Left ventricle myocardium inferior (tissue), 1 donor: ENCODE measurements at regions not wholly inside any gene's neighbourhood (a gene's known extent, or its start where the extent isn't known, plus 50 kb on each side); places are given as distances from the start of the nearest gene placed in this dataset.

Experiments
- DNase-seq: peaks from one replicate; pipeline ENCODE4 v3.0.0-alpha.2; 2020
- H3K27ac ChIP-seq: fragments of 200-600 bp; replicated peaks from 2 replicates; pipeline ENCODE4 v1.8.0; 2021
- H3K27me3 ChIP-seq: fragments of 200-600 bp; 2 replicates; pipeline ENCODE4 v1.8.0; 2021; ENCODE audit warnings: low read depth
- H3K36me3 ChIP-seq: fragments of 200-600 bp; 2 replicates; pipeline ENCODE4 v1.8.0; 2021
- H3K4me1 ChIP-seq: fragments of 200-600 bp; 2 replicates; pipeline ENCODE4 v1.8.0; 2021
- H3K4me3 ChIP-seq: fragments of 200-600 bp; 2 replicates; pipeline ENCODE4 v1.8.0; 2021; ENCODE audit warnings: mild to moderate bottlenecking, moderate library complexity
- H3K9me3 ChIP-seq: fragments of 200-600 bp; replicated peaks from 2 replicates; pipeline ENCODE4 v1.8.0; 2021
- intact Hi-C: fragments of 100-400 bp; cut with micrococcal nuclease; formaldehyde crosslinking; loops from one replicate; pipeline ENCODE4 v1.11.0; 2022
- TF ChIP-seq, protein P1 (sequence below): fragments of 200-600 bp; IDR thresholded peaks from 2 replicates; pipeline ENCODE4 v1.8.0; 2021; ENCODE audit warnings: antibody characterized with exemption, mild to moderate bottlenecking, borderline replicate concordance
- donor health status: DM: no; HTN: yes; CAD: no; lungs with severe emphysema.

DNA sequence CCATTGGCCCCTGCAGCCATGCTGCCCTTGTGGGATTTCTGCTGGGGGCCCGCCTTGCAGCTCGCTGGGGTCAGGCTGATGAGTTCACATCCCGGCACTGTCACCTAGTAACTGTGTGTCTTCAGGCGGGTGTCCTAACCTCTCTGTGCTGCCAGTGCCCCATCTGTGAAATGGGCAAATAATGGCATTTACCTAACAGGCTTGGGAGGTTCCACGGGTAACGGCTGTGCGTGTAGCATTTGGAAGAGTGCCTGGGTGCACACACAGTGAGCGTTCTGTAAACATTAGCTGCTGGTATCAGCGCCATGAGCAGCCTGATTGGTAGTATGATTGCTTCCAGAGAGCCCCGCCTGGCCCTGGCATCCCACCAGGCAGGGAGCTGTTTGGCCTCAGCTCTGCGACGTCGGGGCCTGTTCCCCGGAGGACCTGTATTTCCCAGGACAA lies 167.3 kb upstream of the GSE1 start:
- H3K9me3 ChIP-seq = no peaks in the 10 kb centered on the region
- H3K4me3 ChIP-seq = no peak overlapping the region
- no peaks in the 10 kb centered on the region for H3K36me3 ChIP-seq
- intact Hi-C loops = no loop called here
- peaks cover 11% of the 10 kb centered on the region for H3K4me1 ChIP-seq
- H3K27ac ChIP-seq = no peak overlapping the region
- DNase-seq = no peak
- TF ChIP-seq, protein P1, sequence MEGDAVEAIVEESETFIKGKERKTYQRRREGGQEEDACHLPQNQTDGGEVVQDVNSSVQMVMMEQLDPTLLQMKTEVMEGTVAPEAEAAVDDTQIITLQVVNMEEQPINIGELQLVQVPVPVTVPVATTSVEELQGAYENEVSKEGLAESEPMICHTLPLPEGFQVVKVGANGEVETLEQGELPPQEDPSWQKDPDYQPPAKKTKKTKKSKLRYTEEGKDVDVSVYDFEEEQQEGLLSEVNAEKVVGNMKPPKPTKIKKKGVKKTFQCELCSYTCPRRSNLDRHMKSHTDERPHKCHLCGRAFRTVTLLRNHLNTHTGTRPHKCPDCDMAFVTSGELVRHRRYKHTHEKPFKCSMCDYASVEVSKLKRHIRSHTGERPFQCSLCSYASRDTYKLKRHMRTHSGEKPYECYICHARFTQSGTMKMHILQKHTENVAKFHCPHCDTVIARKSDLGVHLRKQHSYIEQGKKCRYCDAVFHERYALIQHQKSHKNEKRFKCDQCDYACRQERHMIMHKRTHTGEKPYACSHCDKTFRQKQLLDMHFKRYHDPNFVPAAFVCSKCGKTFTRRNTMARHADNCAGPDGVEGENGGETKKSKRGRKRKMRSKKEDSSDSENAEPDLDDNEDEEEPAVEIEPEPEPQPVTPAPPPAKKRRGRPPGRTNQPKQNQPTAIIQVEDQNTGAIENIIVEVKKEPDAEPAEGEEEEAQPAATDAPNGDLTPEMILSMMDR = no peak
- no peaks in the 10 kb centered on the region for H3K27me3 ChIP-seq

DNA sequence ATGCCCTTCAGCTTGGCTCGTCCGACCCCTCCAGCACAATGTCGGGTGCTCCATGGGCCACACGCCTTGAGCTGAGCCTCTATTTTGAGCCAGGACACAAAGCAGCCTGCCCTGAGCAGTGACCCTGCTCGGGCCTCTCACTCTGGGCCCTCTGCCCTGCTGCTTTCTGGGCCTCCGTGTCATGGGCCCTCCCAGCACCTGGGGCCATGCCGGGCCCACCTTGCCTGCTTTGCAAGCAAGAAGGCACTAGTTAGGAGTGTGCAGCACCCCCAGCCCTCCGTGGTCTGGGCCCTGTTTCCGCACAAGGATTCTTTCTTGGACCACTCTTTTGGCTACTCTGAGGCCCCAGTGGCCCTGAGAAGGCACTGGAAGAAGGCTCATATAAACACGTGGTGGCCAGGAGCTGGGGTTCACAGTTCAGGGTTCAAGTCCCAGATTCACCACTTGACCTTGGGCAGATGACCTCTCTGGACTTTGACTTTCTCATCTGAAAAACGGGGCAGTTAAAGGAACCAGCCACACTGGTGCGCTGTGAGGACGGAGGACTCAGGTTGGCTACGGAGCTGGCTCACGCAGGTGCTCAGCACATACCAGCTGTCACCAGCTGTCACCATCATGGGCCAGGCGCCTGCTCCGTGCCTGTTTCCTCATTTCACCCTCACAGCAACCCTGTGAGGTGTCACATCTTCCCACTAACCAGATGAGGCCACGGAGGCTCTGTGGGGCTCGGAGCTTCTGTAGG lies 166.0 kb upstream of the GSE1 start:
- Histone ChIP-seq H3K27me3 (no peaks in the 10 kb centered on the region), H3K27ac (peak overlapping the region; percentile 5), H3K4me3 (no peak overlapping the region), H3K4me1 (peaks cover 11% of the 10 kb centered on the region), H3K9me3 (no peaks in the 10 kb centered on the region), H3K36me3 (no peaks in the 10 kb centered on the region)
- DNase-seq = no peak
- intact Hi-C loops = no loop called here
- TF ChIP-seq, protein P1 = no peak

DNA sequence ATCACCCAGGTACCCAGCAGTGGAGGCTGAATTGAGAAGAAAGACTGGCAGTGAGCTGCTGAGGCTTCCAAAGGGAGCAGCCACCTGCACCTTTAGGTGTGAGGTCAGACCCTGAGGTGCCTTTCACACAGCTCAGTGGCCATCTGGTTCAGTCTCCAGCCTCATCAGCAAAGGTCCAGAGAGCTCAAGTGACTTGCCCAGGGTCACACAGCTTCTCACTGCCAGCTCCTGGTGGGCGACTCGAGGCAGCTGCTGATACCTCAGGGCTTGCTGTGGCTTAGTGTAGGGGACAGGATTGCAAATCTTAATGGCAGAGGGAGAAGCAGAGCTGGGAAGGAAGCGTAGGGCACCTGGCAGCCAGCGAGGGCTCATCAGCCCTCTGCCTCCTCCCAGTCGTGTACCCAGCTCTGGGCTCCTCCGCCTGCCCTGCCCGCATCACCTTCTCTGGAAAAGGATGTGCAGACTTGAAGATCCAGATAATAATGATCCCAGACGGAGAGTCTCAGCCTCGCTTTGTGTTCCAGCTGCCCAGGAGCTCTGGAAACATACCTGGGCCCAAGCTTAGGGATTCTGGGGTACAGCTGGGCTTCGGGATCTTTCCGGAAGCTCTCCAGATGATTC lies 165.3 kb upstream of the GSE1 start:
- Histone ChIP-seq H3K27me3 (no peaks in the 10 kb centered on the region), H3K36me3 (no peaks in the 10 kb centered on the region), H3K4me1 (peaks cover 11% of the 10 kb centered on the region), H3K27ac (no peak overlapping the region), H3K4me3 (no peak overlapping the region), H3K9me3 (no peaks in the 10 kb centered on the region)
- no peak for DNase-seq
- TF ChIP-seq, protein P1 = no peak
- intact Hi-C loops = no loop called here

DNA sequence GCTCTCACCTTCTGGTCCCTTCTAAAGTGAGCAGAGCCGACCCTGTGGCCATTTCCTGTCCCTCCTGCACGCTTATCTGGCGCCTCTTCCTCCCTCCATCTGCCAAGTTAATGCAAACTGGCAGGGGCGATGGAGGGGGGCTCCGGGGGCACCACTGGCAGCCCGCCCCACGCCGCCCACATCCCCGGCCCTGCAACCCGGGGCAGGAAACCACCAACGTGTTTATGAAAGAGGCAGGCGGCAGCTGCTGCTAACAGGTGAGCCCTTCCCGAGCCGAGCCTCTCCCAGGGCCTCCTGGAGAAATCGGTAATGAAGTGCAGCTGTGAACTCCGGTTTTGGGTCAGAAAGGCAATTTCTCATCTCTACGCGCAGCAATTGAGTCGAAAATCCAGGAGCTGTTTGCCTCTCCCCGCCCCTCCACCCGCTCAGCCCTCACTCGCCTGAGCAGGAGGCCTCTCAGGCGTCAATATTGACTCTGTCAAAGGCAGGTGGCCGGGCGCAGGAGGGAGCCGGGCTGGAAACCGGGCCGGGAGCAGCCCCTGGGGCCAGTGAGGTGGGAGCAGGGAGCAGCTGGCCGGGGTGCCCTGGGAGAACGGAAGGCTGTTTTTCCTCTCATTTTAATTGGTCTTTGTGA lies 164.4 kb upstream of the GSE1 start:
- TF ChIP-seq, protein P1 = no peak
- intact Hi-C loops = no loop called here
- Histone ChIP-seq H3K9me3 (no peaks in the 10 kb centered on the region), H3K4me3 (no peak overlapping the region), H3K4me1 (peaks cover 11% of the 10 kb centered on the region), H3K36me3 (no peaks in the 10 kb centered on the region), H3K27me3 (no peaks in the 10 kb centered on the region), H3K27ac (no peak overlapping the region)
- no peak for DNase-seq

DNA sequence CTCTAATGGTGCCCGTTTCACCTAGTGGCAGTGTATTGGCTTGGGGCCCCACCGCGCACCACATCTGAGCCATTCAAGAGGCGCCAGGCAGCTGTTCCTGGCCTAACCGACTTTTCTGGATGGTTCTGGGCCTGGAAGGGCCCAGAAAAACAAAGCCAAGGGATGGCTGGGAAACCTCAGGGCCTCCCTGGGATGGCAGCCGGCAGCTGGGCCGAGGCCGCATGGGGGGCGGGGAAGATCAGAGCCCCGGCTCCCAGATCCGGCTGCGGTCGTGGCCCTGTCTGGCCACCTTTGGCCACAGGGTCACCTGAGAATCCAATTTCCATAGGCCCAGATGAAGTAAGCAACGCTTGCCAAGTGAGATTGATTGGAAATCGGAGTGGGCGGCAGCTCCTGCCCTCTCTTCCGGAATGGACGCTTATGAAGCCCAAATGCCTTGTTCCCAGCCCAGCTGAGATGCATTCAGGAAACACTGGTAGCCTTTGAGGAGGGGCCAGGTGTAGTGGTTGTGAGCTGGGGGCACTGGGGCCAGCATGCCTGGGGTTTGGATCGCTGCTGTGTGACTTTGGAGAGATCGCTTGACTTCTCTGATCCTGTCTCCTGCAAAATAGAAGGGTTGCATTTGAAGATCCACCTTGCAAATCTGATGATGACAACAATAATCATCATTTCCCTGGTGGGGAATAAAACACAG lies 163.8 kb upstream of the GSE1 start:
- intact Hi-C loops = no loop called here
- DNase-seq = no peak
- TF ChIP-seq, protein P1 = no peak
- H3K4me1 ChIP-seq = peaks cover 11% of the 10 kb centered on the region
- no peaks in the 10 kb centered on the region for H3K9me3 ChIP-seq
- no peak overlapping the region for H3K27ac ChIP-seq
- H3K36me3 ChIP-seq = no peaks in the 10 kb centered on the region
- H3K27me3 ChIP-seq = no peaks in the 10 kb centered on the region
- H3K4me3 ChIP-seq = no peak overlapping the region
